Stimulated activated CD8-positive, alpha-beta memory T cell treated with anti-CD3 and anti-CD28 coated beads, Interleukin-15, amount 100 ng/mL, for 24 hours (primary cell): ENCODE measurements at regions not wholly inside any gene's neighbourhood (a gene's known extent, or its start where the extent isn't known, plus 50 kb on each side); places are given as distances from the start of the nearest gene placed in this dataset.

ENCODE experiments used
- DNase-seq: peaks from one replicate; pipeline ENCODE4 v3.0.0-alpha.2; 2020; ENCODE audit warnings: low read depth

- DNase-seq: no peak
Measured at GRCh38 chr11:15379483-15379882, 264.8 kb downstream of the INSC start.

- no peak for DNase-seq
Measured at GRCh38 chr11:15390857-15391256, 276.1 kb downstream of the INSC start.

- DNase-seq: no peak
Measured at GRCh38 chr11:15396778-15397177, 282.1 kb downstream of the INSC start.

GRCh38 chr11:15406851-15407351 lies 292.2 kb downstream of the INSC start:
- no peak for DNase-seq

GRCh38 chr11:15412054-15412453 lies 297.3 kb downstream of the INSC start:
- DNase-seq: no peak

- DNase-seq: no peak
Measured at GRCh38 chr11:15418921-15419320, 304.2 kb downstream of the INSC start.

- DNase-seq: no peak
Measured at GRCh38 chr11:15419696-15420095, 305.0 kb downstream of the INSC start.

GRCh38 chr11:15430381-15430780 lies 315.7 kb downstream of the INSC start:
- no peak for DNase-seq

- DNase-seq: no peak
Measured at GRCh38 chr11:15434529-15434928, 319.8 kb downstream of the INSC start.

- no peak for DNase-seq
Measured at GRCh38 chr11:15446315-15446714, 331.6 kb downstream of the INSC start.

GRCh38 chr11:15446929-15447328 lies 332.2 kb downstream of the INSC start:
- no peak for DNase-seq

- no peak for DNase-seq
Measured at GRCh38 chr11:15451713-15452112, 337.0 kb downstream of the INSC start.

- DNase-seq: no peak
Measured at GRCh38 chr11:15453211-15453765, 338.6 kb downstream of the INSC start.

GRCh38 chr11:15468466-15468865 lies 353.7 kb downstream of the INSC start:
- no peak for DNase-seq

- no peak for DNase-seq
Measured at GRCh38 chr11:15471048-15471894, 356.5 kb downstream of the INSC start.

GRCh38 chr11:15471895-15472799 lies 357.4 kb downstream of the INSC start:
- DNase-seq: no peak

GRCh38 chr11:15473954-15474837 lies 359.5 kb downstream of the INSC start:
- no peak for DNase-seq

GRCh38 chr11:15476371-15476917 lies 361.7 kb downstream of the INSC start:
- no peak for DNase-seq

GRCh38 chr11:15481871-15482270 lies 367.1 kb downstream of the INSC start:
- DNase-seq: no peak

GRCh38 chr11:15483205-15483604 lies 368.5 kb downstream of the INSC start:
- no peak for DNase-seq

- no peak for DNase-seq
Measured at GRCh38 chr11:15484398-15484797, 369.7 kb downstream of the INSC start.
